ENCODE measurements at regions not wholly inside any gene's neighbourhood (a gene's known extent, or its start where the extent isn't known, plus 50 kb on each side); places are given as distances from the start of the nearest gene placed in this dataset.

- no peaks in the 10 kb centered on the region for H3K23me2 ChIP-seq (ENCODE audit: low read depth, low read length)
- H3K4me2 ChIP-seq (ENCODE audit: insufficient read depth in 1 of 2, low read depth in 2 of 2, low read length in 2 of 2), result no peak overlapping the region
- no peak overlapping the region for H4K8ac ChIP-seq (ENCODE audit: extremely low read depth, insufficient read depth, low read length)
- no peak overlapping the region for H2AK5ac ChIP-seq (ENCODE audit: low read depth, low read length)
- H2BK15ac ChIP-seq (ENCODE audit: low read length), result no peak overlapping the region
- no peak overlapping the region for H3K23ac ChIP-seq (ENCODE audit: insufficient read length)
- H3K4me1 ChIP-seq (replicated peaks in 1 of 4; ENCODE audit: control insufficient read depth in 3 of 4, insufficient read depth in 4 of 4, low read length in 3 of 4), result peaks cover 0 to 3% (median 1%) of the 10 kb centered on the region in 4 experiments; a peak in 2 of 7 replicates
- H3K4me3 ChIP-seq (ENCODE audit: extremely low read depth in 1 of 4, insufficient read depth in 2 of 4, low read depth in 3 of 4, low read length in 4 of 4), result no peak overlapping the region
- FAIRE-seq (no peak), DNase-seq (ENCODE audit: low read depth in 1 of 2, low spot score in 2 of 2) (no peak)
- H2AFZ ChIP-seq (ENCODE audit: low read length), result no peak overlapping the region
- no peak overlapping the region for H3K14ac ChIP-seq (ENCODE audit: insufficient read length)
- no peak overlapping the region for H3K4ac ChIP-seq (replicated peaks; ENCODE audit: insufficient read length, low read depth, low read length)
- H3K18ac ChIP-seq (ENCODE audit: extremely low read depth, low read length), result no peak overlapping the region
- no peaks in the 10 kb centered on the region for H3K27me3 ChIP-seq (replicated peaks in 1 of 4; ENCODE audit: control insufficient read depth in 3 of 4, extremely low read depth in 1 of 4, insufficient read depth in 3 of 4, low read length in 3 of 4)
- no peaks in the 10 kb centered on the region for H3K36me3 ChIP-seq (ENCODE audit: control insufficient read depth in 2 of 4, insufficient read depth in 4 of 4, low read length in 3 of 4)
- POLR2A ChIA-PET (ENCODE audit: partially characterized antibody), result interaction anchor here (0.6 to 1.3 kb wide), 3 partner anchors 29 to 55 kb away, joined by 3 read pairs; no protein-coding TSS in a partner anchor
- H4K5ac ChIP-seq (ENCODE audit: insufficient read length, low read depth, low read length), result no peak overlapping the region
- H4K91ac ChIP-seq (replicated peaks; ENCODE audit: insufficient read length, low read length), result no peak overlapping the region
- no peak overlapping the region; a peak in 1 of 7 replicates for H3K9ac ChIP-seq (replicated peaks in 1 of 4; ENCODE audit: extremely low read depth in 1 of 4, low read depth in 3 of 4, low read length in 3 of 4)
- no peak overlapping the region for H2BK12ac ChIP-seq (ENCODE audit: low read depth, low read length)
- H3K27ac ChIP-seq (ENCODE audit: low read depth, low read length), result no peak overlapping the region
- 88% methylated on average over 9 of the region's 9 CpGs; no CpG with 5 or more reads in 1 of the 2 experiments for WGBS, 2 experiments (ENCODE audit: extremely low coverage in 1 of 2, insufficient coverage in 1 of 2, insufficient read length in 1 of 2, insufficient replicate concordance in 2 of 2, low coverage in 1 of 2, low lambda C conversion rate in 2 of 2, missing lambda C conversion rate in 1 of 2)
- H2BK20ac ChIP-seq (ENCODE audit: low read length), result no peak overlapping the region
- no peak overlapping the region for H2BK5ac ChIP-seq (ENCODE audit: low read depth, low read length)
- no peaks in the 10 kb centered on the region for H3K79me1 ChIP-seq (ENCODE audit: low read depth, low read length)
- CTCF ChIA-PET (ENCODE audit: partially characterized antibody), result interaction anchor here (1.1 to 1.3 kb wide), 3 partner anchors 9 to 86 kb away, joined by 3 to 7 read pairs (median 4); no protein-coding TSS in a partner anchor
- H3K79me2 ChIP-seq (ENCODE audit: control insufficient read depth in 1 of 2, insufficient read depth in 2 of 2, low read length in 2 of 2), result no peaks in the 10 kb centered on the region
- H4K20me1 ChIP-seq (replicated peaks in 1 of 2; ENCODE audit: control insufficient read depth in 1 of 2, insufficient read depth in 2 of 2, low read length in 2 of 2), result no peaks in the 10 kb centered on the region
- no peak overlapping the region for H2BK120ac ChIP-seq (replicated peaks; ENCODE audit: low read depth, low read length)
- no peaks in the 10 kb centered on the region for H3K9me3 ChIP-seq (ENCODE audit: insufficient read depth in 2 of 2, low read depth in 1 of 2, low read length in 1 of 2)
- no peak overlapping the region for H3K56ac ChIP-seq (replicated peaks; ENCODE audit: insufficient read length, low read depth, low read length)
- TF ChIP-seq SAP30 (IDR thresholded peaks at IDR 0.05; ENCODE audit: insufficient read depth, insufficient replicate concordance, low read length), result no peak
- TF ChIP-seq ATF2 (IDR thresholded peaks at IDR 0.05; ENCODE audit: low read length), result no peak
- TF ChIP-seq SUZ12 (IDR thresholded peaks at IDR 0.05; ENCODE audit: low read length), result no peak
- no peak for TF ChIP-seq SRF (IDR thresholded peaks at IDR 0.05; ENCODE audit: low read depth, low read length)
- TF ChIP-seq SIN3A (conservative IDR thresholded peaks at IDR 0.05 in 1 of 2, IDR thresholded peaks at IDR 0.05 in 1 of 2; ENCODE audit: low read depth in 1 of 2, low read length in 2 of 2), result no peak
- TF ChIP-seq FOSL1 (IDR thresholded peaks at IDR 0.05; ENCODE audit: insufficient read depth, low read depth, low read length), result no peak
- no peak for TF ChIP-seq RNF2 (IDR thresholded peaks at IDR 0.05; ENCODE audit: borderline replicate concordance, low read depth, low read length, missing control alignments, poor library complexity, severe bottlenecking)
- no peak for TF ChIP-seq CBX5 (IDR thresholded peaks at IDR 0.05; ENCODE audit: low read depth, low read length)
- no peak for TF ChIP-seq ATF3 (IDR thresholded peaks at IDR 0.05; ENCODE audit: insufficient read depth, low read depth, low read length)
- TF ChIP-seq TAF7 (optimal IDR thresholded peaks at IDR 0.05; ENCODE audit: borderline replicate concordance, low read depth, low read length), result no peak
These were observed 60.5 kb upstream of the FAM120A start for GRCh38 chr9:93390953-93391515.

Measured in H1 (cell line).